WTC11 (cell line): ENCODE measurements at regions not wholly inside any gene's neighbourhood (a gene's known extent, or its start where the extent isn't known, plus 50 kb on each side); places are given as distances from the start of the nearest gene placed in this dataset.

Experiments used
- ATAC-seq: fragments of 200-7000 bp; cut with Tn5 transposase; 2 replicates; pipeline ENCODE4 v1.10.0; 2021; ENCODE audit warnings: mild to moderate bottlenecking, moderate library complexity
- CTCF ChIA-PET: fragments of 300-600 bp; sonication (Branson Sonifier 250); formaldehyde crosslinking; loops from one replicate; lab custom pipeline; 2021; ENCODE audit warnings: antibody characterized with exemption; lab: Charles Lee
- POLR2A ChIA-PET: fragments of 350-600 bp; sonication (Branson Sonifier 250); formaldehyde crosslinking; loops from one replicate; lab custom pipeline; 2021; ENCODE audit warnings: antibody characterized with exemption; lab: Charles Lee
- DNase-seq: peaks from one replicate; pipeline ENCODE4 v3.0.0; 2021; ENCODE audit warnings: low spot score
- H3K27ac Mint-ChIP-seq: 2 replicates; pipeline ENCODE4 v1.8.0; 2021; ENCODE audit warnings: mixed read lengths
- H3K27me3 Mint-ChIP-seq: 2 replicates; pipeline ENCODE4 v1.8.0; 2021; ENCODE audit warnings: low read depth, mild to moderate bottlenecking, moderate library complexity, mixed read lengths
- H3K36me3 Mint-ChIP-seq: 2 replicates; pipeline ENCODE4 v1.8.0; 2021; ENCODE audit warnings: mixed read lengths
- H3K4me1 Mint-ChIP-seq: 2 replicates; pipeline ENCODE4 v1.8.0; 2022; ENCODE audit warnings: mixed read lengths
- H3K4me3 Mint-ChIP-seq: 2 replicates; pipeline ENCODE4 v1.8.0; 2021; ENCODE audit warnings: mild to moderate bottlenecking, moderate library complexity, mixed read lengths
- H3K9me3 Mint-ChIP-seq: 2 replicates; pipeline ENCODE4 v1.8.0; 2021; ENCODE audit warnings: mixed read lengths
- AR ChIP-seq: fragments of 250-450 bp; sonication (Bioruptor Pico); IDR thresholded peaks from 2 replicates; pipeline ENCODE4 v1.9.0; 2021; ENCODE audit warnings: mild to moderate bottlenecking
- KAT7 ChIP-seq: sonication (generic); formaldehyde crosslinking; IDR thresholded peaks from 2 replicates; pipeline ENCODE4 v1.8.1; 2023; ENCODE audit warnings: missing genetic modification reagents, mild to moderate bottlenecking, borderline replicate concordance
- NFE2L1 ChIP-seq: sonication (generic); formaldehyde crosslinking; IDR thresholded peaks from 2 replicates; pipeline ENCODE4 v1.8.1; 2023; ENCODE audit warnings: missing genetic modification reagents
- NR2C2 ChIP-seq: sonication (generic); formaldehyde crosslinking; IDR thresholded peaks from 2 replicates; pipeline ENCODE4 v1.8.0; 2022; ENCODE audit warnings: mild to moderate bottlenecking, missing genetic modification reagents
- RORB ChIP-seq: fragments of 250-450 bp; sonication (Bioruptor Pico); IDR thresholded peaks from 2 replicates; pipeline ENCODE4 v1.9.0; 2021; ENCODE audit warnings: mild to moderate bottlenecking
- TEAD1 ChIP-seq: sonication (generic); formaldehyde crosslinking; IDR thresholded peaks from 2 replicates; pipeline ENCODE4 v1.8.0; 2022; ENCODE audit warnings: mild to moderate bottlenecking, missing genetic modification reagents
- ZNF396 ChIP-seq: fragments of 250-450 bp; sonication (Bioruptor Pico); IDR thresholded peaks from 2 replicates; pipeline ENCODE4 v1.8.0; 2021; ENCODE audit warnings: mild to moderate bottlenecking, moderate library complexity, borderline replicate concordance
- ZSCAN18 ChIP-seq: fragments of 250-450 bp; sonication (Bioruptor Pico); IDR thresholded peaks from 2 replicates; pipeline ENCODE4 v2.1.2; 2022; ENCODE audit warnings: mild to moderate bottlenecking, moderate library complexity
- TF ChIP-seq, protein P1 (sequence below): sonication (generic); formaldehyde crosslinking; IDR thresholded peaks from 2 replicates; pipeline ENCODE4 v1.8.0; 2023; ENCODE audit warnings: missing genetic modification reagents, mild to moderate bottlenecking, borderline replicate concordance
- TF ChIP-seq, protein P2 (sequence below): sonication (generic); formaldehyde crosslinking; IDR thresholded peaks from 2 replicates; pipeline ENCODE4 v1.8.1; 2023; ENCODE audit warnings: mild to moderate bottlenecking, missing genetic modification reagents
- TF ChIP-seq, protein P3 (sequence below): sonication (generic); formaldehyde crosslinking; IDR thresholded peaks from 2 replicates; pipeline ENCODE4 v1.8.0; 2022; ENCODE audit warnings: mild to moderate bottlenecking, missing genetic modification reagents
- TF ChIP-seq, protein P4 (sequence below): fragments of 250-450 bp; sonication (Bioruptor Pico); IDR thresholded peaks from 2 replicates; pipeline ENCODE4 v1.9.0; 2021; ENCODE audit warnings: mild to moderate bottlenecking
- TF ChIP-seq, protein P5 (sequence below): fragments of 200-600 bp; IDR thresholded peaks from 2 replicates; pipeline ENCODE4 v1.8.0; 2022; ENCODE audit warnings: antibody characterized with exemption

DNA sequence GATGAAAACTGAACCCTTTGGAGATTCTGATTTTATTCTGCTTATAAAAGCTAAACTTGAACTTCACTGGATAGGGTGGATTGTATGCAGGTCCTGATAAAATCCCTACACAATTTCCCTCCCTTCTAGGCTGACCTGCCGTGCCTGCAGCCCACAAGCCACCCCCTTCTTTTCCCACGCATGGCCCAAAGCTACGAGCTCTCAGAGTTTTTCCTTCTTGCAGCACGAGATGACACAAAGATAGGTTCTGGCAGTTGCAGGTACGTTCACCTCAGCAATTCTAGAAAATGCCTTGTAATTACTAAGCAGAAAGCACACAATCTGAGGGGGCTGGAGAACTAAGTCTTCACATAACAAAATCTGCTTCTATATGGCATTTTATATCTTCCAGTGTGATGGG, 110.6 kb upstream of the ATP8B1 start (continued):
- TF ChIP-seq, protein P1, sequence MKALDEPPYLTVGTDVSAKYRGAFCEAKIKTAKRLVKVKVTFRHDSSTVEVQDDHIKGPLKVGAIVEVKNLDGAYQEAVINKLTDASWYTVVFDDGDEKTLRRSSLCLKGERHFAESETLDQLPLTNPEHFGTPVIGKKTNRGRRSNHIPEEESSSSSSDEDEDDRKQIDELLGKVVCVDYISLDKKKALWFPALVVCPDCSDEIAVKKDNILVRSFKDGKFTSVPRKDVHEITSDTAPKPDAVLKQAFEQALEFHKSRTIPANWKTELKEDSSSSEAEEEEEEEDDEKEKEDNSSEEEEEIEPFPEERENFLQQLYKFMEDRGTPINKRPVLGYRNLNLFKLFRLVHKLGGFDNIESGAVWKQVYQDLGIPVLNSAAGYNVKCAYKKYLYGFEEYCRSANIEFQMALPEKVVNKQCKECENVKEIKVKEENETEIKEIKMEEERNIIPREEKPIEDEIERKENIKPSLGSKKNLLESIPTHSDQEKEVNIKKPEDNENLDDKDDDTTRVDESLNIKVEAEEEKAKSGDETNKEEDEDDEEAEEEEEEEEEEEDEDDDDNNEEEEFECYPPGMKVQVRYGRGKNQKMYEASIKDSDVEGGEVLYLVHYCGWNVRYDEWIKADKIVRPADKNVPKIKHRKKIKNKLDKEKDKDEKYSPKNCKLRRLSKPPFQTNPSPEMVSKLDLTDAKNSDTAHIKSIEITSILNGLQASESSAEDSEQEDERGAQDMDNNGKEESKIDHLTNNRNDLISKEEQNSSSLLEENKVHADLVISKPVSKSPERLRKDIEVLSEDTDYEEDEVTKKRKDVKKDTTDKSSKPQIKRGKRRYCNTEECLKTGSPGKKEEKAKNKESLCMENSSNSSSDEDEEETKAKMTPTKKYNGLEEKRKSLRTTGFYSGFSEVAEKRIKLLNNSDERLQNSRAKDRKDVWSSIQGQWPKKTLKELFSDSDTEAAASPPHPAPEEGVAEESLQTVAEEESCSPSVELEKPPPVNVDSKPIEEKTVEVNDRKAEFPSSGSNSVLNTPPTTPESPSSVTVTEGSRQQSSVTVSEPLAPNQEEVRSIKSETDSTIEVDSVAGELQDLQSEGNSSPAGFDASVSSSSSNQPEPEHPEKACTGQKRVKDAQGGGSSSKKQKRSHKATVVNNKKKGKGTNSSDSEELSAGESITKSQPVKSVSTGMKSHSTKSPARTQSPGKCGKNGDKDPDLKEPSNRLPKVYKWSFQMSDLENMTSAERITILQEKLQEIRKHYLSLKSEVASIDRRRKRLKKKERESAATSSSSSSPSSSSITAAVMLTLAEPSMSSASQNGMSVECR (CRISPR knock-in tag): no peak
- no peak for TF ChIP-seq NFE2L1 (CRISPR knock-in tag)

- CTCF ChIA-PET: interaction anchor here (0.7 to 2.8 kb wide), 8 partner anchors 9 to 211 kb away, joined by 3 to 12 read pairs (median 6); partner anchors contain the start of gene NEDD4L
- Mint-ChIP-seq H3K4me3 (no peak overlapping the region), H3K9me3 (no peaks in the 10 kb centered on the region), H3K36me3 (no peaks in the 10 kb centered on the region), H3K4me1 (peaks cover 27% of the 10 kb centered on the region), H3K27me3 (no peaks in the 10 kb centered on the region; the same call in 1 of the 2 replicates), H3K27ac (no peak overlapping the region)
- TF ChIP-seq NR2C2 (peak; percentile 49; the same call in 1 of the 2 replicates), RORB (CRISPR knock-in tag) (no peak), ZSCAN18 (CRISPR knock-in tag) (no peak), KAT7 (no peak), TEAD1 (CRISPR knock-in tag) (peak; percentile 16; the same call in 1 of the 2 replicates), ZNF396 (CRISPR knock-in tag) (no peak), AR (no peak)
- TF ChIP-seq, protein P2, sequence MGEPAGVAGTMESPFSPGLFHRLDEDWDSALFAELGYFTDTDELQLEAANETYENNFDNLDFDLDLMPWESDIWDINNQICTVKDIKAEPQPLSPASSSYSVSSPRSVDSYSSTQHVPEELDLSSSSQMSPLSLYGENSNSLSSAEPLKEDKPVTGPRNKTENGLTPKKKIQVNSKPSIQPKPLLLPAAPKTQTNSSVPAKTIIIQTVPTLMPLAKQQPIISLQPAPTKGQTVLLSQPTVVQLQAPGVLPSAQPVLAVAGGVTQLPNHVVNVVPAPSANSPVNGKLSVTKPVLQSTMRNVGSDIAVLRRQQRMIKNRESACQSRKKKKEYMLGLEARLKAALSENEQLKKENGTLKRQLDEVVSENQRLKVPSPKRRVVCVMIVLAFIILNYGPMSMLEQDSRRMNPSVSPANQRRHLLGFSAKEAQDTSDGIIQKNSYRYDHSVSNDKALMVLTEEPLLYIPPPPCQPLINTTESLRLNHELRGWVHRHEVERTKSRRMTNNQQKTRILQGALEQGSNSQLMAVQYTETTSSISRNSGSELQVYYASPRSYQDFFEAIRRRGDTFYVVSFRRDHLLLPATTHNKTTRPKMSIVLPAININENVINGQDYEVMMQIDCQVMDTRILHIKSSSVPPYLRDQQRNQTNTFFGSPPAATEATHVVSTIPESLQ (CRISPR knock-in tag): no peak
- TF ChIP-seq, protein P3, sequence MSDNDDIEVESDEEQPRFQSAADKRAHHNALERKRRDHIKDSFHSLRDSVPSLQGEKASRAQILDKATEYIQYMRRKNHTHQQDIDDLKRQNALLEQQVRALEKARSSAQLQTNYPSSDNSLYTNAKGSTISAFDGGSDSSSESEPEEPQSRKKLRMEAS (CRISPR knock-in tag): no peak
- TF ChIP-seq, protein P4, sequence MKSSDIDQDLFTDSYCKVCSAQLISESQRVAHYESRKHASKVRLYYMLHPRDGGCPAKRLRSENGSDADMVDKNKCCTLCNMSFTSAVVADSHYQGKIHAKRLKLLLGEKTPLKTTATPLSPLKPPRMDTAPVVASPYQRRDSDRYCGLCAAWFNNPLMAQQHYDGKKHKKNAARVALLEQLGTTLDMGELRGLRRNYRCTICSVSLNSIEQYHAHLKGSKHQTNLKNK: no peak
- TF ChIP-seq, protein P5, sequence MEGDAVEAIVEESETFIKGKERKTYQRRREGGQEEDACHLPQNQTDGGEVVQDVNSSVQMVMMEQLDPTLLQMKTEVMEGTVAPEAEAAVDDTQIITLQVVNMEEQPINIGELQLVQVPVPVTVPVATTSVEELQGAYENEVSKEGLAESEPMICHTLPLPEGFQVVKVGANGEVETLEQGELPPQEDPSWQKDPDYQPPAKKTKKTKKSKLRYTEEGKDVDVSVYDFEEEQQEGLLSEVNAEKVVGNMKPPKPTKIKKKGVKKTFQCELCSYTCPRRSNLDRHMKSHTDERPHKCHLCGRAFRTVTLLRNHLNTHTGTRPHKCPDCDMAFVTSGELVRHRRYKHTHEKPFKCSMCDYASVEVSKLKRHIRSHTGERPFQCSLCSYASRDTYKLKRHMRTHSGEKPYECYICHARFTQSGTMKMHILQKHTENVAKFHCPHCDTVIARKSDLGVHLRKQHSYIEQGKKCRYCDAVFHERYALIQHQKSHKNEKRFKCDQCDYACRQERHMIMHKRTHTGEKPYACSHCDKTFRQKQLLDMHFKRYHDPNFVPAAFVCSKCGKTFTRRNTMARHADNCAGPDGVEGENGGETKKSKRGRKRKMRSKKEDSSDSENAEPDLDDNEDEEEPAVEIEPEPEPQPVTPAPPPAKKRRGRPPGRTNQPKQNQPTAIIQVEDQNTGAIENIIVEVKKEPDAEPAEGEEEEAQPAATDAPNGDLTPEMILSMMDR: peak; percentile 74
- ATAC-seq (peak; percentile 84), DNase-seq (peak; percentile 80)
- POLR2A ChIA-PET: no interaction called here
Measured at GRCh38 chr18:57910817-57911216, 107.7 kb upstream of the ATP8B1 start.
